OCI-LY1 (cell line): ENCODE measurements at regions not wholly inside any gene's neighbourhood (a gene's known extent, or its start where the extent isn't known, plus 50 kb on each side); places are given as distances from the start of the nearest gene placed in this dataset.

Experiments
- CTCF ChIP-seq: fragments of 200-600 bp; sonication (generic), shearing (Covaris generic); IDR thresholded peaks from 2 replicates; pipeline ENCODE4 v1.5.1; 2017; ENCODE audit warnings: mild to moderate bottlenecking, antibody characterized with exemption, low read length, moderate library complexity, mixed read lengths
- EZH2 ChIP-seq: fragments of 200-600 bp; sonication (generic), shearing (Covaris generic); IDR thresholded peaks from 2 replicates; pipeline ENCODE4 v1.8.0; 2017; ENCODE audit warnings: borderline replicate concordance, mixed run types, mild to moderate bottlenecking, antibody characterized with exemption, low read length, moderate library complexity, mixed read lengths

- no peak for TF ChIP-seq CTCF
- no peak for TF ChIP-seq EZH2
Observed at GRCh38 chr13:60690604-60691003, 293.6 kb downstream of the TDRD3 start.
